ENCODE measurements at regions not wholly inside any gene's neighbourhood (a gene's known extent, or its start where the extent isn't known, plus 50 kb on each side); places are given as distances from the start of the nearest gene placed in this dataset.

GRCh38 chr20:11072982-11073381 is 399.2 kb upstream of the JAG1 start:
- H3K4me1 ChIP-seq (ENCODE audit: control insufficient read depth in 5 of 5, insufficient read depth in 5 of 5, low read length in 5 of 5) = no peaks in the 10 kb centered on the region
- H3K9me3 ChIP-seq (ENCODE audit: control insufficient read depth in 5 of 5, low read length in 5 of 5) = peaks cover 0 to 11% (median 2%) of the 10 kb centered on the region in 5 donors
- no peak overlapping the region for H3K27ac ChIP-seq (ENCODE audit: low read depth, low read length)
- H3K27me3 ChIP-seq (ENCODE audit: control insufficient read depth in 5 of 5, insufficient read depth in 4 of 5, low read length in 5 of 5) = no peaks in the 10 kb centered on the region
- no peak overlapping the region for H3K4me3 ChIP-seq (ENCODE audit: low read depth in 1 of 5, low read length in 5 of 5)
- H3K9ac ChIP-seq (ENCODE audit: low read length in 5 of 5) = no peak overlapping the region
- H3K36me3 ChIP-seq (ENCODE audit: control insufficient read depth in 5 of 5, insufficient read depth in 5 of 5, low read length in 5 of 5) = no peaks in the 10 kb centered on the region

- Histone ChIP-seq H3K4me3 (ENCODE audit: low read depth in 1 of 5, low read length in 5 of 5) (no peak overlapping the region), H3K9me3 (ENCODE audit: control insufficient read depth in 5 of 5, low read length in 5 of 5) (peaks cover 0 to 8% (median 2%) of the 10 kb centered on the region in 5 donors), H3K4me1 (ENCODE audit: control insufficient read depth in 5 of 5, insufficient read depth in 5 of 5, low read length in 5 of 5) (peaks cover 3 to 10% (median 4%) of the 10 kb centered on the region in 5 donors), H3K27me3 (ENCODE audit: control insufficient read depth in 5 of 5, insufficient read depth in 4 of 5, low read length in 5 of 5) (no peaks in the 10 kb centered on the region), H3K9ac (ENCODE audit: low read length in 5 of 5) (no peak overlapping the region), H3K36me3 (ENCODE audit: control insufficient read depth in 5 of 5, insufficient read depth in 5 of 5, low read length in 5 of 5) (no peaks in the 10 kb centered on the region), H3K27ac (ENCODE audit: low read depth, low read length) (no peak overlapping the region)
Observed at GRCh38 chr20:11076434-11077105, 402.8 kb upstream of the JAG1 start.

DNA sequence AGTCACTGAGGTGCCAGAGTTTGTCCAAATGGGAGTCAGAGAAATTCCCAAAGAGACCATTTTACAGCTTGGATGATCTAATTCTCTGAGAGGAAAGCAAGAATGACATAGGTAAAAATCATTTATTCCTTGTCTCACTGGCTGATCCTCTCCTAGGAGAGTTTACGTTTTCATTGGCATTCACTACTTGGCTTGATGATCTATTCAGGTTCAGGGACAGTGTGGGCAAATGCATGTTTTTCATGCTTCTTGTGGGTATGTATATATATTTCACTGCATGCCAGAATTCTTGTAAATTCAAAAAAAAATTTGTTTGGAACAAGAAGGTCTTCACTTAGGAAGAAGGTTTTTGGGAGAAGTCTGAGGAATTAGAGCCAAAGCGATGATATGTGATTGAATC is 403.4 kb upstream of the JAG1 start:
- Histone ChIP-seq H3K4me3 (ENCODE audit: low read depth in 1 of 5, low read length in 5 of 5) (no peak overlapping the region), H3K9ac (ENCODE audit: low read length in 5 of 5) (no peak overlapping the region), H3K36me3 (ENCODE audit: control insufficient read depth in 5 of 5, insufficient read depth in 5 of 5, low read length in 5 of 5) (no peaks in the 10 kb centered on the region), H3K9me3 (ENCODE audit: control insufficient read depth in 5 of 5, low read length in 5 of 5) (peaks cover 0 to 2% (median under 1%) of the 10 kb centered on the region in 5 donors), H3K27ac (ENCODE audit: low read depth, low read length) (no peak overlapping the region), H3K27me3 (ENCODE audit: control insufficient read depth in 5 of 5, insufficient read depth in 4 of 5, low read length in 5 of 5) (no peaks in the 10 kb centered on the region), H3K4me1 (ENCODE audit: control insufficient read depth in 5 of 5, insufficient read depth in 5 of 5, low read length in 5 of 5) (peaks cover 3 to 10% (median 4%) of the 10 kb centered on the region in 5 donors)

DNA sequence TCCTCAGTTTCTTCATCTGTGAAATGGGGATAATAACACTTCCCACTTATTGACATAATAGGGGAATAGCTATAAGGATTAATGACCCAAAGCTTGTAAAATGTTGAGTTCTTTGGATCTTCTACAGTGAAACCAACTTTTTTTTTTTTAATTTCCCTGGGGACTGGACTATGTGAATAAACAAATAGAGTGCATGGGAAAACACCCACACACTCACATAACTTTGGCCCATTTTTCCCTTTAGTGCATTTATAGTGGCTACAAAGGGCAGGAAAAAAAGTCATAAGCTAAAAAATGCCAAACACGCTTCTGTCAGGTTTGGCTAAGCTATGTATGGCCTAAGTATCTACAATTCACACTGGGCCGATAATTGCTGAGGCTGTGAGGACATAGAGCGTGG is 406.2 kb upstream of the JAG1 start:
- Histone ChIP-seq H3K9me3 (ENCODE audit: control insufficient read depth in 5 of 5, low read length in 5 of 5) (no peaks in the 10 kb centered on the region), H3K27me3 (ENCODE audit: control insufficient read depth in 5 of 5, insufficient read depth in 4 of 5, low read length in 5 of 5) (no peaks in the 10 kb centered on the region), H3K4me1 (ENCODE audit: control insufficient read depth in 5 of 5, insufficient read depth in 5 of 5, low read length in 5 of 5) (peaks cover 3 to 10% (median 4%) of the 10 kb centered on the region in 5 donors), H3K4me3 (ENCODE audit: low read depth in 1 of 5, low read length in 5 of 5) (no peak overlapping the region), H3K36me3 (ENCODE audit: control insufficient read depth in 5 of 5, insufficient read depth in 5 of 5, low read length in 5 of 5) (no peaks in the 10 kb centered on the region), H3K27ac (ENCODE audit: low read depth, low read length) (no peak overlapping the region), H3K9ac (ENCODE audit: low read length in 5 of 5) (peak overlapping the region in 1 of 5 donors; percentile 57)

- no peak overlapping the region for H3K9ac ChIP-seq (ENCODE audit: low read length in 5 of 5)
- no peak overlapping the region for H3K27ac ChIP-seq (ENCODE audit: low read depth, low read length)
- H3K4me1 ChIP-seq (ENCODE audit: control insufficient read depth in 5 of 5, insufficient read depth in 5 of 5, low read length in 5 of 5) = peaks cover 3 to 10% (median 4%) of the 10 kb centered on the region in 5 donors
Observed at GRCh38 chr20:11080781-11081377, 407.1 kb upstream of the JAG1 start.

DNA sequence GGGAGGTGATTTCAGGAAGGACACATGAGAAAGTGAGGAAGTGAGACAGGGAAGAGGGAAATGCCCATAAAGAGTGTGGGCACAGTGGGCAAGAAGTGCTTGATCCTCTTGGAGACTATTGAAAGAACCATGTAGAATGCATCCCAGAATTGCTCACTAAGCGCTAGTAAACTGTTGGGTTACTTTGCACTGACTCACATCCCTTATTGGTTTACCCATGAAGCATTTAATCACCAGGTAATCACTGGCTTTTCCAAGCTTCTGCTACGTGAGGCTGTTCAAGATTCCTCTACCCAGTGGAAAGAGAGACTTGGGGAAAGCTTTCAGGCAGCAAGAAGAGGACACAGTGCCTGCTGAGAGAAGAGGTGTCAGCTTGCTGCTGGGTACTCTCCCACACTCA is 410.0 kb upstream of the JAG1 start:
- Histone ChIP-seq H3K4me3 (ENCODE audit: low read depth in 1 of 5, low read length in 5 of 5) (no peak overlapping the region), H3K9ac (ENCODE audit: low read length in 5 of 5) (no peak overlapping the region), H3K27ac (ENCODE audit: low read depth, low read length) (no peak overlapping the region), H3K4me1 (ENCODE audit: control insufficient read depth in 5 of 5, insufficient read depth in 5 of 5, low read length in 5 of 5) (peaks cover 3 to 10% (median 4%) of the 10 kb centered on the region in 5 donors), H3K9me3 (ENCODE audit: control insufficient read depth in 5 of 5, low read length in 5 of 5) (peaks cover 0 to 3% (median 0%) of the 10 kb centered on the region in 5 donors), H3K27me3 (ENCODE audit: control insufficient read depth in 5 of 5, insufficient read depth in 4 of 5, low read length in 5 of 5) (no peaks in the 10 kb centered on the region), H3K36me3 (ENCODE audit: control insufficient read depth in 5 of 5, insufficient read depth in 5 of 5, low read length in 5 of 5) (no peaks in the 10 kb centered on the region)

More at GRCh38 chr20:11080781-11081377, 407.1 kb upstream of the JAG1 start:
- Histone ChIP-seq H3K36me3 (ENCODE audit: control insufficient read depth in 5 of 5, insufficient read depth in 5 of 5, low read length in 5 of 5) (no peaks in the 10 kb centered on the region), H3K27me3 (ENCODE audit: control insufficient read depth in 5 of 5, insufficient read depth in 4 of 5, low read length in 5 of 5) (no peaks in the 10 kb centered on the region), H3K9me3 (ENCODE audit: control insufficient read depth in 5 of 5, low read length in 5 of 5) (no peaks in the 10 kb centered on the region), H3K4me3 (ENCODE audit: low read depth in 1 of 5, low read length in 5 of 5) (no peak overlapping the region)

GRCh38 chr20:11084508-11084907 is 410.7 kb upstream of the JAG1 start:
- peaks cover 3 to 10% (median 4%) of the 10 kb centered on the region in 5 donors for H3K4me1 ChIP-seq (ENCODE audit: control insufficient read depth in 5 of 5, insufficient read depth in 5 of 5, low read length in 5 of 5)
- H3K9me3 ChIP-seq (ENCODE audit: control insufficient read depth in 5 of 5, low read length in 5 of 5) = peaks cover 0 to 3% (median 0%) of the 10 kb centered on the region in 5 donors
- H3K27ac ChIP-seq (ENCODE audit: low read depth, low read length) = no peak overlapping the region
- no peaks in the 10 kb centered on the region for H3K27me3 ChIP-seq (ENCODE audit: control insufficient read depth in 5 of 5, insufficient read depth in 4 of 5, low read length in 5 of 5)
- no peak overlapping the region for H3K4me3 ChIP-seq (ENCODE audit: low read depth in 1 of 5, low read length in 5 of 5)
- no peak overlapping the region for H3K9ac ChIP-seq (ENCODE audit: low read length in 5 of 5)
- H3K36me3 ChIP-seq (ENCODE audit: control insufficient read depth in 5 of 5, insufficient read depth in 5 of 5, low read length in 5 of 5) = no peaks in the 10 kb centered on the region

DNA sequence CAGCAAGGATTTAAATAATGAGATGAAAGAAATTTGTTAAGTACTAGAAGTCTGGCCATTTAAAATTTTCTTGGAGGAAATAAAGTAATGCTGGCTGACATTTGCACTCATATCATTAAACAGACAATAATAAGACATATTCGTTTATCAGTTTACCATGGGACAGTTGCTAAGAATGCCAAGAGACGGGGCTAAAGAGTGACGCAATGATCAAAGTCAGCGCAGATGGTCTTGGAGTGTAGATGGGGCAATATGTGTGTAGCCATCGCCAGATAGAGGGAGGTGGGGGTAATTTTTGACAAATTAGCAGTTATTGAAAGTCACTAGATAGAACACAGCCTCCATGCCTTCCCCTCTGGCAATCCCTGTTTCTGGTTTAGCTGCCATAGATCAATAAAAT is 413.2 kb upstream of the JAG1 start:
- Histone ChIP-seq H3K4me3 (ENCODE audit: low read depth in 1 of 5, low read length in 5 of 5) (no peak overlapping the region), H3K9ac (ENCODE audit: low read length in 5 of 5) (no peak overlapping the region), H3K9me3 (ENCODE audit: control insufficient read depth in 5 of 5, low read length in 5 of 5) (peaks cover 0 to 3% (median 0%) of the 10 kb centered on the region in 5 donors), H3K27ac (ENCODE audit: low read depth, low read length) (no peak overlapping the region), H3K4me1 (ENCODE audit: control insufficient read depth in 5 of 5, insufficient read depth in 5 of 5, low read length in 5 of 5) (no peaks in the 10 kb centered on the region), H3K36me3 (ENCODE audit: control insufficient read depth in 5 of 5, insufficient read depth in 5 of 5, low read length in 5 of 5) (no peaks in the 10 kb centered on the region), H3K27me3 (ENCODE audit: control insufficient read depth in 5 of 5, insufficient read depth in 4 of 5, low read length in 5 of 5) (no peaks in the 10 kb centered on the region)

DNA sequence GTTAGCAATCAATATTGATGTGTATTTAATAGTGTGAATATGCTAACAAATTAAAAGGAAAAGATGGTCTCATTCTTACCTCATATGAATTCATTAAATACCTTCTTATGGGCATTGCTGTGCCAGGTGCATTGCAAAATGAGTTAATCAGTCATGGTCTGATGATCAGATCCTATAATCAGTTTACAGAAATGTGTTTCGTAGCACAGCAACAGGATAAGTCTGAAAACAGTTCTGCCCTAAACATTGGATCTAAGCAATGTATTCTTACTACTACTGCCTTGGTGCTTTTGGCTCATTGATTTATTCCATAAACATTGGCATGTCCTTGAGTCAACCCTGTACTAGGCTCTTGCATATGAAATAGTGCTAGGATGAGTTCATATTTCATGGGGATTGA is 417.0 kb upstream of the JAG1 start:
- Histone ChIP-seq H3K27me3 (ENCODE audit: control insufficient read depth in 5 of 5, insufficient read depth in 4 of 5, low read length in 5 of 5) (no peaks in the 10 kb centered on the region), H3K27ac (ENCODE audit: low read depth, low read length) (no peak overlapping the region), H3K36me3 (ENCODE audit: control insufficient read depth in 5 of 5, insufficient read depth in 5 of 5, low read length in 5 of 5) (no peaks in the 10 kb centered on the region), H3K9ac (ENCODE audit: low read length in 5 of 5) (no peak overlapping the region), H3K4me1 (ENCODE audit: control insufficient read depth in 5 of 5, insufficient read depth in 5 of 5, low read length in 5 of 5) (no peaks in the 10 kb centered on the region), H3K4me3 (ENCODE audit: low read depth in 1 of 5, low read length in 5 of 5) (no peak overlapping the region), H3K9me3 (ENCODE audit: control insufficient read depth in 5 of 5, low read length in 5 of 5) (peaks cover 0 to 3% (median 0%) of the 10 kb centered on the region in 5 donors)

GRCh38 chr20:11091511-11091910 is 417.7 kb upstream of the JAG1 start:
- no peak overlapping the region for H3K4me3 ChIP-seq (ENCODE audit: low read depth in 1 of 5, low read length in 5 of 5)
- H3K4me1 ChIP-seq (ENCODE audit: control insufficient read depth in 5 of 5, insufficient read depth in 5 of 5, low read length in 5 of 5) = no peaks in the 10 kb centered on the region
- H3K36me3 ChIP-seq (ENCODE audit: control insufficient read depth in 5 of 5, insufficient read depth in 5 of 5, low read length in 5 of 5) = no peaks in the 10 kb centered on the region
- H3K27me3 ChIP-seq (ENCODE audit: control insufficient read depth in 5 of 5, insufficient read depth in 4 of 5, low read length in 5 of 5) = no peaks in the 10 kb centered on the region
- H3K27ac ChIP-seq (ENCODE audit: low read depth, low read length) = no peak overlapping the region
- no peak overlapping the region for H3K9ac ChIP-seq (ENCODE audit: low read length in 5 of 5)
- H3K9me3 ChIP-seq (ENCODE audit: control insufficient read depth in 5 of 5, low read length in 5 of 5) = peaks cover 0 to 3% (median 0%) of the 10 kb centered on the region in 5 donors

Data from subcutaneous abdominal adipose tissue (tissue), 5 donors.